Muscle layer of duodenum (tissue), 2 donors: ENCODE measurements at regions not wholly inside any gene's neighbourhood (a gene's known extent, or its start where the extent isn't known, plus 50 kb on each side); places are given as distances from the start of the nearest gene placed in this dataset.

Experiments
- H3K27ac ChIP-seq: one replicate; pipeline ENCODE4 v1.7.0; 2013; ENCODE audit warnings: mild to moderate bottlenecking, low read length
- H3K27me3 ChIP-seq: one replicate; pipeline ENCODE4 v1.7.0; 2013; ENCODE audit warnings: low read depth, mild to moderate bottlenecking, control low read depth, low read length
- H3K36me3 ChIP-seq, 2 donors: one replicate each; pipeline ENCODE4 v1.7.0; 2013; ENCODE audit warnings: low read length in 2 of 2, control low read depth in 1 of 2, mild to moderate bottlenecking in 1 of 2; ENCODE audit not compliant: insufficient read depth in 2 of 2, control insufficient read depth in 1 of 2
- H3K4me1 ChIP-seq, 2 donors: one replicate each; pipeline ENCODE4 v1.7.0; 2013; ENCODE audit warnings: low read length in 2 of 2, mild to moderate bottlenecking in 2 of 2, control low read depth in 1 of 2, moderate library complexity in 1 of 2; ENCODE audit not compliant: insufficient read depth in 2 of 2, control insufficient read depth in 1 of 2
- H3K4me3 ChIP-seq, 2 donors: one replicate each; pipeline ENCODE4 v1.7.0; 2013; ENCODE audit warnings: low read length in 2 of 2, low read depth in 1 of 2, mild to moderate bottlenecking in 1 of 2
- H3K9me3 ChIP-seq, 2 donors: one replicate each; pipeline ENCODE4 v1.7.0; 2013; ENCODE audit warnings: low read length in 2 of 2, control low read depth in 1 of 2, mild to moderate bottlenecking in 1 of 2; ENCODE audit not compliant: control insufficient read depth in 1 of 2
- donor health status: healthy.

DNA sequence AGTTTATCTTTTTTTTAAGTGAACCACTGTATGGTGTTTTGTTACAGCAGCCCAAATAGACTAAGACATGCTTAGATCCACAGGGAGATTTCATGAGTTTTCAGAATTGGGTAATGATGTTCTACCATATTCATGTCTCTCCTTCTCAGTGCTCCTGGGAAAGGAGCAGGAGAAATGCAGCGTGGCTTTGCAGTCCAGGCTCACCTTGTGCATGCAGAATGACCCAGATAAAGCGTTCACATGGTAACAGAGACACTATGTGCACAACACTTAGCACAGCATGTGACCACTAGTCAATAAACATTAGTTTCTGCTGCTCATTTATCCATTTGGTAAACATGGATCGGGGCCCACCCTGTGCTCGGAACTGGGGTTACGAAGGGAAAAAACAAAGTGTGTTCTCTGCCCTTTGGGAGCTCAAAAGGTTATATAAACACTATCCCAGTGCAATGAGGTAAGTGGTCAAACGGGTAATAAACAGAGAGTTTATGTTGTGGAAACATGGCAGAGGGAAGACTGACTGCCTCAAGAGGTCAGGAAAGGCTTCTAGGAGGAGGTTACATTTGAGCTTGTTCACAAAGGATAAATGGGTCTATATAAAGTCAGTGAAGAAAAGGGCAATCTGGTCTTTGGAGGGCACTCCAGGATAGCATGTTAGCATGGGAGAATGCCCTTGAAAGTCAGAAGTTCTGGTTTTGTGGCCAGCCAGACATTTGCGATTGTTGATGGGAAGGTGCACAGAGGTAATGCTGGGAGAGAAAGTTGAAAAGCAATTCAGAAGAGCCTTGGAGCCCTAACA, 299.2 kb downstream of the TDRD15 start:
- Histone ChIP-seq H3K4me1 (no peaks in the 10 kb centered on the region), H3K36me3 (no peaks in the 10 kb centered on the region), H3K27me3 (no peaks in the 10 kb centered on the region), H3K27ac (no peak overlapping the region), H3K9me3 (peaks cover 0 to 4% of the 10 kb centered on the region in 2 donors), H3K4me3 (no peak overlapping the region)

- H3K4me3 ChIP-seq, result no peak overlapping the region
- no peaks in the 10 kb centered on the region for H3K36me3 ChIP-seq
- no peaks in the 10 kb centered on the region for H3K4me1 ChIP-seq
- H3K9me3 ChIP-seq, result peaks cover 0 to 4% of the 10 kb centered on the region in 2 donors
- H3K27ac ChIP-seq, result no peak overlapping the region
- H3K27me3 ChIP-seq, result no peaks in the 10 kb centered on the region
Observed at GRCh38 chr2:21423854-21424253, 300.1 kb downstream of the TDRD15 start.

DNA sequence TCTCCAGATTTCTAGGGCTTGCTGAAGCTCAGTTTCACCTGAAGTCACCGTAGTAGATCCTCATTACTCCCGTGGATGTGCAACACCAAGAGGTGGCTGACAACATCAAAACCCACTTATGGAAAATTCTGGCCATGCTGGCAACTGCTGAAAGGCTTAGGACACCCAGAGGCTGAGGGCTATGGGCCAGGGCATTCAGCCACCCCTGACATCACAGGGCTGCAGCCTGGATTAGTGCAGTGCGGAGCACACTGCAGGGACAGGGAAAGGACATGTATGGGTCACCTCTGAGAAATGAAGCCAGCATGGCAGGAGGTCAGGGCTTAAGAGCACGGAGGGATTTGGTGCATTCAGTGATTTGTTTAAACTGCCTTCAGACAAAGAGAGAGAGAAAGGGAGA, 300.6 kb downstream of the TDRD15 start:
- no peak overlapping the region for H3K27ac ChIP-seq
- H3K27me3 ChIP-seq, result no peaks in the 10 kb centered on the region
- no peaks in the 10 kb centered on the region for H3K36me3 ChIP-seq
- peaks cover 0 to 4% of the 10 kb centered on the region in 2 donors for H3K9me3 ChIP-seq
- no peak overlapping the region for H3K4me3 ChIP-seq
- no peaks in the 10 kb centered on the region for H3K4me1 ChIP-seq

DNA sequence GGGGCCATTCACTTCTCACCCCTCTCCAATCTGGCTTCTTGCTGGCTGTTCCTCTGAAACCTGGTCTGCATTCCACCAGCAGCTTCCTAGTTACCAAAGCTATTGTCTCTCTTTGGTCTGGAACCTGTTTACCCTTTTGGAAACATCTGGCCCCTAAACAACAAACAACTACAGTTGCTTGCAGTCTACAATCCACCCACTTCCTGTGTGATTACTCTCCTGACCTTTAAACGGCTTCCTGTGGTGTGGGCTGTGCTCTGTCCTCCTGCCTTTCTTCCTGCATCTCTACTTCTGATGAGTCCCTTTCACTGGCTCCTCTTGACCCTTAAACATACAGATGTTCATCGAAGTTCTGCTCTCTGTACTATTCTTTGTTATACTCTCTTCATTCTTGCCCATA, 303.8 kb downstream of the TDRD15 start:
- Histone ChIP-seq H3K4me3 (no peak overlapping the region), H3K9me3 (no peaks in the 10 kb centered on the region), H3K27ac (no peak overlapping the region), H3K4me1 (no peaks in the 10 kb centered on the region), H3K27me3 (no peaks in the 10 kb centered on the region), H3K36me3 (no peaks in the 10 kb centered on the region)

DNA sequence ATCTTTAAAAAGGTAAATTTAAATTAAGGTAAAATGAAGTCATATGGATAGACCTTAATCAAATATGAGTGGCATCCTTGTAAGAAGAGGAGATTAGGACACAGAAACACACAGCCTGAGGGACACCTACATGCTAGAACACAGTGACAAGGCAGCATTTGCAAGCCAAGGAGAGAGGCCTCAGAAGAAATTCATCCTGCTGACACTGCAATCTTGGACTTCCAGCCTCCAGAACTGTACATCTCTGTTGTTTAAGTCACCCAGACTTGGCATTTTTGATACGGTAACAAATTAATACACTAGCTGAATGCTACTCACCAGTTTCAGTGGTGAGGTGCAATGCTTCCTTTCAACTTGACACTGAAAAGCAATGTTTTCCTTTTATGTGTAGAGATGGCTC, 305.0 kb downstream of the TDRD15 start:
- H3K4me1 ChIP-seq, result no peaks in the 10 kb centered on the region
- H3K4me3 ChIP-seq, result no peak overlapping the region
- no peaks in the 10 kb centered on the region for H3K9me3 ChIP-seq
- no peaks in the 10 kb centered on the region for H3K27me3 ChIP-seq
- no peak overlapping the region for H3K27ac ChIP-seq
- no peaks in the 10 kb centered on the region for H3K36me3 ChIP-seq

DNA sequence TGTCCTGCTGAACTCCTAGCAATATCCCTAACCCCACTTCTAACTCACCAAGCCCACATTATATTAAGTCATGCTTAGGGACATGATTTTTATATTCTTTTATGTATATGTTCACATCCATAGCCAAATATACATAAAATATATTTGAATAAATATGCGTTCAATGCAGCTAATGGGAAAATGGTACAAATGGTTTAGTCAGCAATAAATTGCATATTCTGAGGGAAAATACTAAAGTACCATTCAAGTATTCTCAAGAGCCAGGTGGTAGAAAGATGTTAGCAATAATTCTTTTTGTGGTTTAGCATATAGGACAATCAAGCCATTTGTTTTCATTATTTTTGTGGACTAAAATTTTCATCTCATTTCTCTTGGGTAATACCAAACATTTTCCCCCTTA, 306.0 kb downstream of the TDRD15 start:
- H3K9me3 ChIP-seq, result no peaks in the 10 kb centered on the region
- no peak overlapping the region for H3K27ac ChIP-seq
- no peak overlapping the region for H3K4me3 ChIP-seq

GRCh38 chr2:21431078-21431477, 307.3 kb downstream of the TDRD15 start:
- Histone ChIP-seq H3K4me3 (no peak overlapping the region), H3K27ac (no peak overlapping the region), H3K4me1 (no peaks in the 10 kb centered on the region), H3K27me3 (no peaks in the 10 kb centered on the region), H3K36me3 (no peaks in the 10 kb centered on the region), H3K9me3 (no peaks in the 10 kb centered on the region)

More for the DNA sequence above, 306.0 kb downstream of the TDRD15 start:
- Histone ChIP-seq H3K27me3 (no peaks in the 10 kb centered on the region), H3K4me1 (no peaks in the 10 kb centered on the region), H3K36me3 (no peaks in the 10 kb centered on the region)

- no peak overlapping the region for H3K4me3 ChIP-seq
- peaks cover 0 to 6% of the 10 kb centered on the region in 2 donors for H3K4me1 ChIP-seq
- no peaks in the 10 kb centered on the region for H3K9me3 ChIP-seq
- no peaks in the 10 kb centered on the region for H3K27me3 ChIP-seq
- H3K36me3 ChIP-seq, result no peaks in the 10 kb centered on the region
- no peak overlapping the region for H3K27ac ChIP-seq
Observed at GRCh38 chr2:21438949-21439348, 315.2 kb downstream of the TDRD15 start.

- H3K27ac ChIP-seq, result no peak overlapping the region
- H3K36me3 ChIP-seq, result no peaks in the 10 kb centered on the region
- H3K4me3 ChIP-seq, result no peak overlapping the region
- H3K9me3 ChIP-seq, result no peaks in the 10 kb centered on the region
- H3K4me1 ChIP-seq, result peaks cover 0 to 9% of the 10 kb centered on the region in 2 donors
- H3K27me3 ChIP-seq, result no peaks in the 10 kb centered on the region
Observed at GRCh38 chr2:21441442-21441841, 317.7 kb downstream of the TDRD15 start.

DNA sequence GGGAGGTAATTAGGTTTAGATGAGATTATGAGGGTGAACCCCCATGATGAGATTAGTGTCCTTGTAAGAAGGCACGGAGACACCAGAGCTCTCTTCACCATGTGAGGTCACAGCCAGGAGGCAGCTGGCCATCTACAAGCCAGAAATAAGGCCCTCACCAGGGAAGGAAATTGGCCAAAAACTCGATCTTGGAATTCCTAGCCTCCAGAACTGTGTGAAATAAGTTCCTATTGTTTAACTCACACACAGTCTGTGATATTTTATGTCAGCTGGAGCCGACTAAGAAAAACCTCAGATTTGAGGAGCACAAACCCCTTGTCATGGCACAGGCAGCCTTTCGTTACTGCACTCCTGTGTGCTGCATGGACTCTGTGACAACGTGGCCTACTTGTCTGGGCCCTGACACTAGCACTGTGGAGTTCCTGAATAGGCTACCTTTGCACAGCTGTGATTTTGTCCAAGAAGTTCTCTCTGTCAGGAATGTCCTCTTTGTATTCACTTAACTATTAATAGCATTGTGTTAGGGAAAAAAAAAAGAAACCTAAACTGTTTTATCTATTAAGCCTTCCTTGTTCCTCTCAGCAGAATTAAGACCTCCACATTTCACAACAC, 319.8 kb downstream of the TDRD15 start:
- H3K4me1 ChIP-seq, result peaks cover 0 to 9% of the 10 kb centered on the region in 2 donors
- H3K4me3 ChIP-seq, result no peak overlapping the region
- no peaks in the 10 kb centered on the region for H3K9me3 ChIP-seq
- H3K36me3 ChIP-seq, result no peaks in the 10 kb centered on the region
- no peaks in the 10 kb centered on the region for H3K27me3 ChIP-seq
- H3K27ac ChIP-seq, result peak overlapping the region; percentile 36

DNA sequence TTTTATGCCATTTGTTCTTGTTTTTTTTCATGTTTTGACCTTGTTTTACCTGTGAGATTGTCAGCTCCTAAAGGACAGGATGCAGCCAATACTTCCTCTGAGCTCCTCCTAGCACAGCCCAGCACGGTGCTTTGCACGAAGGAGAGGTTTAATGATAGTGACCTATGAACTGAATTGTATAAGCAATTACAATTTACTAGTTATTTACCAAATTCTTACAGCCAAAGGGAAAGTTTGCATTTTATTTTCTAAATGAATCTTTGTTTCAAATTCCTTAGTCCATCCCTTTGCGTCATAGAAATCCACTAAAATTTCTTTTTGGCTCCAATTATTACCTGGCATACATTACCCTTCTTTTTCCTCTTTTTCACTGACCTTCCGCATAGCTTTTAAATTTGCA, 326.1 kb downstream of the TDRD15 start:
- Histone ChIP-seq H3K27ac (no peak overlapping the region), H3K9me3 (no peaks in the 10 kb centered on the region), H3K4me3 (no peak overlapping the region), H3K4me1 (peaks cover 0 to 22% of the 10 kb centered on the region in 2 donors), H3K27me3 (no peaks in the 10 kb centered on the region), H3K36me3 (no peaks in the 10 kb centered on the region)
